Activated T-cell treated with anti-CD3 and anti-CD28 coated beads, Interleukin-2, amount 50 U/mL, for 72 hours (primary cell): ENCODE measurements at regions not wholly inside any gene's neighbourhood (a gene's known extent, or its start where the extent isn't known, plus 50 kb on each side); places are given as distances from the start of the nearest gene placed in this dataset.

Source experiments
- ATAC-seq, 2 donors: fragments of 150-1000 bp; cut with Tn5 transposase; replicated peaks in 1 of 2; 2 replicates each; pipeline ENCODE4 v1.10.0; 2021; ENCODE audit warnings: moderate library complexity in 2 of 2, mild to moderate bottlenecking in 1 of 2
- DNase-seq, 2 donors: peaks; one replicate each; pipeline ENCODE4 v3.0.0; 2021 to 2022; ENCODE audit warnings: mixed read lengths in 1 of 2
- H3K27ac Mint-ChIP-seq: one replicate; pipeline ENCODE4 v1.8.0; 2022; ENCODE audit warnings: mild to moderate bottlenecking, moderate library complexity, mixed read lengths
- H3K27me3 Mint-ChIP-seq: one replicate; pipeline ENCODE4 v1.8.0; 2022; ENCODE audit warnings: low read depth, mixed read lengths
- H3K36me3 Mint-ChIP-seq, 2 donors: one replicate each; pipeline ENCODE4 v1.8.0; 2022; ENCODE audit warnings: mixed read lengths in 2 of 2, mild to moderate bottlenecking in 1 of 2; ENCODE audit not compliant: insufficient read depth in 2 of 2
- H3K4me1 Mint-ChIP-seq: one replicate; pipeline ENCODE4 v1.8.0; 2022; ENCODE audit warnings: low read depth, mixed read lengths
- H3K4me3 Mint-ChIP-seq, 2 donors: one replicate each; pipeline ENCODE4 v1.8.0; 2022; ENCODE audit warnings: mild to moderate bottlenecking in 2 of 2, mixed read lengths in 2 of 2, moderate library complexity in 2 of 2
- H3K9me3 Mint-ChIP-seq, 2 donors: one replicate each; pipeline ENCODE4 v1.8.0; 2022; ENCODE audit warnings: mixed read lengths in 2 of 2

DNA sequence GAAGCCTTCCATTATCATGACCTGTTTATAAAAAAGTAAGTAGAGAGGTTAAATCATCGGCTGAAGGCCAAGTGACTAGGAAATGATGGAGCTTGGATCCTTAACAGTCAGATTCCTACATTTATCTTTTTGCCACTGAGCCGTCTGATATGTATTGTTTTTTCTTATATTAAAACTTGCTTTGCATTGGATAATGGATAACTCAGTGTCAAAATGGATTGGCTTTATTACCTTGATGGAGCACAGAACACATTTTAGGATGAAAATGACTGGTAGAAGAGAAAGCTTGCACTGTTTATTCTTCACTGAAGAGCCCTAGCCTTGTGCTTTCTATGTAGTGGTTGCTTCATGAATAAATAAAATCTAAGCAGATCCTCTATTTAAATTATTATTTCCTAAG lies 54.2 kb upstream of the TSPAN5 start:
- H3K4me3 Mint-ChIP-seq, result no peak overlapping the region
- peaks cover 0 to 14% of the 10 kb centered on the region in 2 donors for H3K36me3 Mint-ChIP-seq
- ATAC-seq, result no peak
- H3K27me3 Mint-ChIP-seq, result no peaks in the 10 kb centered on the region
- no peaks in the 10 kb centered on the region for H3K4me1 Mint-ChIP-seq
- no peak for DNase-seq
- peaks cover 4 to 7% of the 10 kb centered on the region in 2 donors for H3K9me3 Mint-ChIP-seq
- H3K27ac Mint-ChIP-seq, result no peak overlapping the region

DNA sequence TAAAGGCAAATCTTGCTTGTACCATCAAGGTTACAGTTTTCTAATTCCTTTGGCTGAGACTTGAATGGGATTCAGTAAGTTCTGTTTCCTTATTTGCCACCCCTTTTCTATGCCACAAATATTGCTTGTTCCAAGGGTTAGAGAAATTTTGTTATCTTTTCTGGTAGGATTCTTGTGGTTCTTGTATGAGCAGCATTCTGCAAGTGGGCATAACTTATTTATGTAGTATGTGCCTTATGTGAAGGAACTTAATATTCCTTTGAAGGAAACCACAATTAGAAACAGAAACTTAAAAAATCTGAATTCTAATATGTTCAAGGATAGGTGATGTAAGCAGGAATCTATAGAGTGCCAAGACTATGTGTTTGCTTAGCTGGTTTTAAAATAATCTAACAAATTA lies 53.1 kb upstream of the TSPAN5 start:
- Mint-ChIP-seq H3K4me1 (peaks cover 10% of the 10 kb centered on the region), H3K9me3 (peaks cover 4 to 7% of the 10 kb centered on the region in 2 donors), H3K27me3 (no peaks in the 10 kb centered on the region), H3K4me3 (no peak overlapping the region), H3K36me3 (peaks cover under 1 to 15% of the 10 kb centered on the region in 2 donors), H3K27ac (no peak overlapping the region)
- DNase-seq, result no peak
- ATAC-seq, result no peak

DNA sequence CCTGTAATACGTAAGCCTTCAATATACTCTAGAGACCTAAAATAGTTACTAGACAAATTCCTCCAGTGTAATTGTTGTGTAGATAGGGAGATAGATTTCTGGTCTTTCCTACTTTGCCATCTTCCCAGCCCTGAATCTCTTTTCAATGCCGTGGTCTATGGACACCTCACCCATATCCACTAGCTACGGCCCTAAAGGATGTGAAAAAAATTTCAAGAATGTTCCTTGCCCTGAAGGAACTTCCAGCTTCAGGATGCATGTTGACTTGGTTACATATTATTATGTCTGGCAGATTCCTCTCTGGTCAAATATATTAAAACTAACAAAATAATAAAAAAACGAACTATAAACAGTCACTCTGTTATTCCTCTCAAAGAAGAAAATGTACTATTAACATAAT lies 52.4 kb upstream of the TSPAN5 start:
- no peaks in the 10 kb centered on the region for H3K27me3 Mint-ChIP-seq
- H3K4me3 Mint-ChIP-seq, result no peak overlapping the region
- H3K9me3 Mint-ChIP-seq, result peaks cover 4 to 14% of the 10 kb centered on the region in 2 donors
- H3K36me3 Mint-ChIP-seq, result peaks cover 6 to 21% of the 10 kb centered on the region in 2 donors
- DNase-seq (no peak), ATAC-seq (no peak)
- H3K4me1 Mint-ChIP-seq, result peaks cover 17% of the 10 kb centered on the region
- H3K27ac Mint-ChIP-seq, result no peak overlapping the region
